ENCODE measurements at regions not wholly inside any gene's neighbourhood (a gene's known extent, or its start where the extent isn't known, plus 50 kb on each side); places are given as distances from the start of the nearest gene placed in this dataset.
"Not testable (repeated sequence)": the region's sequence is repeated elsewhere in the genome, so short reads cannot be mapped to it uniquely, and the experiment has no call there.

DNA sequence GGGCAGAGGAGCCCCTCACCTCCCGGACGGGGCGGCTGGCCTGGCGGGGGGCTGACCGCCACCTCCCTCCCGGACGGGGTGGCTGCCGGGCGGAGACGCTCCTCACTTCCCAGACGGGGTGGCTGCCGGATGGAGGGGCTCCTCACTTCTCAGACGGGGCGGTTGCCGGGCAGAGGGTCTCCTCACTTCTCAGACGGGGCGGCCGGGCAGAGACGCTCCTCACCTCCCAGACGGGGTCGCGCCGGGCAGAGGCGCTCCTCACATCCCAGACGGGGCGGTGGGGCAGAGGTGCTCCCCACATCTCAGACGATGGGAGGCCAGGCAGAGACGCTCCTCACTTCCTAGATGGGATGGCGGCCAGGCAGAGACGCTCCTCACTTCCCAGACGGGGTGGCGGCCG is 1615.9 kb upstream of the C9orf72 start:
- H2BK120ac ChIP-seq (ENCODE audit: low read depth, low read length); DNase-seq; H3K56ac ChIP-seq (ENCODE audit: extremely low read depth, insufficient read depth, low read length); H3K9ac ChIP-seq (ENCODE audit: low read depth, low read length); H4K8ac ChIP-seq (ENCODE audit: low read depth in 2 of 2, low read length in 2 of 2); ATAC-seq (ENCODE audit: low read depth); H2AK9ac ChIP-seq (replicated peaks; ENCODE audit: low read depth, low read length, poor library complexity); H2BK5ac ChIP-seq (ENCODE audit: low read depth, low read length, poor library complexity, severe bottlenecking); H3K27me3 ChIP-seq (ENCODE audit: control insufficient read depth, insufficient read depth, low read length); H2AK5ac ChIP-seq (ENCODE audit: low read depth, low read length); dilution Hi-C loops (cut with HindIII; ENCODE audit: low sequenced_read_pairs, unreplicated experiment); BruUV-seq (replicated peaks); intact Hi-C loops (cut with micrococcal nuclease); H2BK15ac ChIP-seq (ENCODE audit: low read depth, low read length); H3K27ac ChIP-seq (ENCODE audit: insufficient read depth, low read length); H3K9me1 ChIP-seq (ENCODE audit: insufficient read depth, low read length); H3K4me2 ChIP-seq (ENCODE audit: low read depth, low read length); in situ Hi-C loops (cut with MboI; ENCODE audit: low sequenced_read_pairs); H3K4me3 ChIP-seq (ENCODE audit: insufficient read depth, low read depth, low read length); H3K79me1 ChIP-seq (ENCODE audit: low read depth in 1 of 2, low read length in 2 of 2); H3K9me3 ChIP-seq (ENCODE audit: control insufficient read depth, insufficient read depth, low read length); H3K4me1 ChIP-seq (ENCODE audit: control insufficient read depth, insufficient read depth, low read length); CTCF ChIA-PET; H3K14ac ChIP-seq (replicated peaks; ENCODE audit: low read depth, low read length); POLR2A ChIA-PET (ENCODE audit: unreplicated experiment); H2AFZ ChIP-seq (replicated peaks; ENCODE audit: low read length, poor library complexity); H3K4ac ChIP-seq (ENCODE audit: low read depth, low read length); H4K91ac ChIP-seq (ENCODE audit: insufficient read depth, low read depth, low read length); H3K18ac ChIP-seq (ENCODE audit: low read depth, low read length); H4K20me1 ChIP-seq (ENCODE audit: insufficient read depth, low read length); H4K5ac ChIP-seq (ENCODE audit: low read depth, low read length); H3K23ac ChIP-seq (ENCODE audit: low read depth, low read length); H3K36me3 ChIP-seq (ENCODE audit: control insufficient read depth, insufficient read depth, low read length); H2BK20ac ChIP-seq (ENCODE audit: low read depth, low read length): not testable (repeated sequence)
- WGBS, 2 experiments (ENCODE audit: extremely low coverage in 2 of 2, insufficient read length in 1 of 2) = 91% methylated on average over 7 of the region's 33 CpGs; no CpG with 5 or more reads in 1 of the 2 experiments
